Astrocyte (in vitro differentiated cells and primary cell): ENCODE measurements at regions not wholly inside any gene's neighbourhood (a gene's known extent, or its start where the extent isn't known, plus 50 kb on each side); places are given as distances from the start of the nearest gene placed in this dataset.

Experiments
- EZH2 ChIP-seq: IDR thresholded peaks from 2 replicates; pipeline ENCODE4 v1.6.1; 2012; ENCODE audit warnings: mild to moderate bottlenecking, low read length, inconsistent platforms; ENCODE audit not compliant: insufficient read depth
- TF ChIP-seq, protein P1 (sequence below): IDR thresholded peaks from 2 replicates; pipeline ENCODE4 v1.5.1; 2011; ENCODE audit warnings: low read depth, mild to moderate bottlenecking, inconsistent platforms, low read length, moderate library complexity; ENCODE audit not compliant: insufficient read depth

DNA sequence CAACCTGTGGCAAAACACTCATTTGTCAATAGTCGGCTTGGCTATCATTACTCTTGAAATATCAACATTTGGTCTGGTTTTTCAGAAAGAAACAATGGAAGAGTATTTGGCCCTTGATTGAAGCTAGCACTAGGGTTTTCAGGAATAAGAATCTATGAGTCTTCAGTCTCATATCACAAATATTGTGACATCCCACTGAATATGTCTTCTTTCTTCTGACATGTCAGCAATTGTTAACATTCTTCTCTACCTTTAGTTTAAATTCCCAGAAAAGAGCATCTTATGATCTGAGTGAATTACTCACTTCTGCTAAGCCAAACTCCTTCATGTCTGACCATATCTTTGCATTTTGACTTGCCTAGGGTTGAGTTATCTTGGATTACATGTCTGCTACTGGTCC, 435.2 kb upstream of the SEMA3D start:
- TF ChIP-seq, protein P1, sequence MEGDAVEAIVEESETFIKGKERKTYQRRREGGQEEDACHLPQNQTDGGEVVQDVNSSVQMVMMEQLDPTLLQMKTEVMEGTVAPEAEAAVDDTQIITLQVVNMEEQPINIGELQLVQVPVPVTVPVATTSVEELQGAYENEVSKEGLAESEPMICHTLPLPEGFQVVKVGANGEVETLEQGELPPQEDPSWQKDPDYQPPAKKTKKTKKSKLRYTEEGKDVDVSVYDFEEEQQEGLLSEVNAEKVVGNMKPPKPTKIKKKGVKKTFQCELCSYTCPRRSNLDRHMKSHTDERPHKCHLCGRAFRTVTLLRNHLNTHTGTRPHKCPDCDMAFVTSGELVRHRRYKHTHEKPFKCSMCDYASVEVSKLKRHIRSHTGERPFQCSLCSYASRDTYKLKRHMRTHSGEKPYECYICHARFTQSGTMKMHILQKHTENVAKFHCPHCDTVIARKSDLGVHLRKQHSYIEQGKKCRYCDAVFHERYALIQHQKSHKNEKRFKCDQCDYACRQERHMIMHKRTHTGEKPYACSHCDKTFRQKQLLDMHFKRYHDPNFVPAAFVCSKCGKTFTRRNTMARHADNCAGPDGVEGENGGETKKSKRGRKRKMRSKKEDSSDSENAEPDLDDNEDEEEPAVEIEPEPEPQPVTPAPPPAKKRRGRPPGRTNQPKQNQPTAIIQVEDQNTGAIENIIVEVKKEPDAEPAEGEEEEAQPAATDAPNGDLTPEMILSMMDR = no peak
- TF ChIP-seq EZH2 = no peak
